RWPE1 (cell line): ENCODE measurements at regions not wholly inside any gene's neighbourhood (a gene's known extent, or its start where the extent isn't known, plus 50 kb on each side); places are given as distances from the start of the nearest gene placed in this dataset.

Experiments used
- CTCF ChIA-PET: fragments of 350-600 bp; sonication (Branson Sonifier 250); formaldehyde crosslinking; extraction: SDS; loops from one replicate; lab custom pipeline; 2021; lab: Yijun Ruan, JAX
- POLR2A ChIA-PET: fragments of 400-600 bp; formaldehyde crosslinking; extraction: SDS; loops from one replicate; lab custom pipeline; 2020; ENCODE audit warnings: antibody characterized with exemption; ENCODE audit not compliant: low non-redundant PET; lab: Yijun Ruan, JAX
- DNase-seq: peaks from one replicate; pipeline ENCODE4 v3.0.0; 2012; ENCODE audit warnings: low spot score
- H3K27ac ChIP-seq: fragments of 450-650 bp; 2 replicates; pipeline ENCODE4 v1.5.1; 2017
- TF ChIP-seq, protein P1 (sequence below): fragments of 450-650 bp; conservative IDR thresholded peaks from 2 replicates; pipeline ENCODE4 v1.5.1; 2017; ENCODE audit warnings: low read depth, mild to moderate bottlenecking

DNA sequence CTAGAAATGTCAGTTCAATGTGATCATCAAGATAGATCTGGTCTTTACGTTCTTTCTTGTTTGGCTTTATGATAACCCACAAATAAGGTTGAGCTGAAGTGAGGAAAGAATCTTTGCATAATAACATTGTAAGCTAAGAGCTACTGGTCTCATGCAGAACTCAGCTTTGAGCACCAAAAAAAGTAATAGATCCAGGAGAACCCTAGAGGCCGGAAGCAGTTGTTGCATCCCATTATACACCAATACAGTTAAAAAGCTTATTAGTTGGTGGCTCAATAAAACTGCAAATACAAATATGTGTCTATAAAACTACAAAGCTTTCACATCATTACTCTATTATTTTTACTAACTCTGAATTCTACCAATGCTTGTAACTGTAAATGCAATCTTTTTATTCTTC lies 85.5 kb upstream of the NUDT12 start:
- POLR2A ChIA-PET: no interaction called here
- no peak for DNase-seq
- TF ChIP-seq, protein P1, sequence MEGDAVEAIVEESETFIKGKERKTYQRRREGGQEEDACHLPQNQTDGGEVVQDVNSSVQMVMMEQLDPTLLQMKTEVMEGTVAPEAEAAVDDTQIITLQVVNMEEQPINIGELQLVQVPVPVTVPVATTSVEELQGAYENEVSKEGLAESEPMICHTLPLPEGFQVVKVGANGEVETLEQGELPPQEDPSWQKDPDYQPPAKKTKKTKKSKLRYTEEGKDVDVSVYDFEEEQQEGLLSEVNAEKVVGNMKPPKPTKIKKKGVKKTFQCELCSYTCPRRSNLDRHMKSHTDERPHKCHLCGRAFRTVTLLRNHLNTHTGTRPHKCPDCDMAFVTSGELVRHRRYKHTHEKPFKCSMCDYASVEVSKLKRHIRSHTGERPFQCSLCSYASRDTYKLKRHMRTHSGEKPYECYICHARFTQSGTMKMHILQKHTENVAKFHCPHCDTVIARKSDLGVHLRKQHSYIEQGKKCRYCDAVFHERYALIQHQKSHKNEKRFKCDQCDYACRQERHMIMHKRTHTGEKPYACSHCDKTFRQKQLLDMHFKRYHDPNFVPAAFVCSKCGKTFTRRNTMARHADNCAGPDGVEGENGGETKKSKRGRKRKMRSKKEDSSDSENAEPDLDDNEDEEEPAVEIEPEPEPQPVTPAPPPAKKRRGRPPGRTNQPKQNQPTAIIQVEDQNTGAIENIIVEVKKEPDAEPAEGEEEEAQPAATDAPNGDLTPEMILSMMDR: no peak
- H3K27ac ChIP-seq: no peak overlapping the region
- CTCF ChIA-PET: interaction anchor here (0.9 kb wide), 1 partner anchor 59 kb away, joined by 3 read pairs; no protein-coding TSS in a partner anchor

DNA sequence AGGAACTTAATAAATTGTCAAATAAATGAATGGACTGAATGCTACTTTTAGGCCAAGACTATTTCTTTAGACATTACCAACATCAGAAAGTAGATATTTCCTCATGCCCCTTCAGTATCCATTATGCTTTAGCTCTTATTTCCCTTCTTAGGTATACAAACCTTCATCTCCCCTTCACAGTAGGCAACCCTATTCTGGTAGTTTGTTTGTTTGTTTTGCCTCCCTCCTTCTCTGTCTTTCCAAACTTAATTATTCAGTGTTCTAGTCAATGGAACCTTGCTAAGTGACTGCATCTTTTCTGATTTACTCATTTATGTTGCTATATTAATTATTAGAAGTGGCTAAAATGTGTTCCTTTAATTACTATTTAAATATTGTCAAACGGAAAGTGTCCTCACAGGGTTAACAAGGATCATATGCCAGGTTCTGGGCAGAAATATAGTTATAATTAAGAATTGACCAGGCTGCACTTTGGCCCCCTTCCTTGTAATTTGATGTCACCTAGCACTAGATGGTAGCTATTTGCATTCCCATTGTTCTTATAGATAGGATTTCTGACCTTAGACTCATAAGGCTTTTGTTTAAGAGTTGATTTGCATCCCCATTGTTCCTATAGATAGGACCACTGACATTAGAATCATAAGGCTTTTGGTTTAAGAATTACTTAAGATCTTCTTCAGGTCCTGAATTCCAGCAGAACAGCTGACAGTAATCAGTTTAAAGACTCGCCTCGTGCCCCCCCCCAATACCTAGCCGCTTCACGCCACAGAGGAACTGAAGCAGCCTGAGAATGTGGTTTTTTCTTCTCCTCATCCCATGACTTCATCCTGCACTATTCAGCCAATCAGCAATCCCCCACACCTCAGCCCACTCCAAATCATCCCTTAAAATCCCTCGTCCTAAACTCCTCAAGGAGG lies 84.4 kb upstream of the NUDT12 start:
- TF ChIP-seq, protein P1: no peak
- DNase-seq: no peak
- CTCF ChIA-PET: no interaction called here
- POLR2A ChIA-PET: no interaction called here
- H3K27ac ChIP-seq: no peak overlapping the region

DNA sequence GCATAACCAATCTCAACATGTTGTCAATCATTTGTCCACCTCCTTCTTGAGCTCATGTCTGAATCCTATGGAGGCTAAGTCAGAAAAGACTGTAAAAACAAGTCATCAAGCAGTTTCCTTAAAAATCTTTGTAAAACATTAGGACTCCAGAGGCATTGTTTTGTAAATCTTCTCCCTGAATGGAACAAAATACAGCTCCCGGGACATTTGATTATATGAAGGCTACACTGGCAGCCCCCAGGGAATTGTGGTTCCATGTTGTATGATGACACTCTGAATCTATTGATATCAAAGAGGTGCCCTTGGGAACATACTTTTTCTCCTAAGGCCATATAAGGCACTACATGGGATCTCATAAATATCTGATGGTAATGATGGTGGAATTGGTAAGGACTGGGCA lies 83.2 kb upstream of the NUDT12 start:
- ChIA-PET POLR2A (no interaction called here), CTCF (no interaction called here)
- no peak for DNase-seq
- TF ChIP-seq, protein P1: no peak
- no peak overlapping the region for H3K27ac ChIP-seq

DNA sequence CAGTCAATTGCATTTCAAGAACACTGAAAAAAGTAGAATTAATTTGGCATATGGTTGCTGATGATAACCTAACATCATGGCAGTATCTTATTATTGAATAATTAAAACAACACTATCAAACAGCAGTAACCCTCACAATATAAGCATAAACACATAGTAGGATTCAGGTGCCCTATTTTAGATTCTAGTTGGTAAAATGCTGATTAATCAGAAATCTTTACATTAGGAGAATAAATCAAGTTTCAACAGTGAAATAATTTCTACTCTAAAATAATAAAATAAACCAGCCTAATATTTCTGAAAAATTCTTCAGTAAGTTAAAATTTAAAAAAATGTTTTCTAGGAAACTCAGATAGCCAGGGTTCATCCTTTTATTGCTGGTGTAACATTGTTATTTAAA lies 76.4 kb upstream of the NUDT12 start:
- CTCF ChIA-PET: no interaction called here
- DNase-seq: no peak

DNA sequence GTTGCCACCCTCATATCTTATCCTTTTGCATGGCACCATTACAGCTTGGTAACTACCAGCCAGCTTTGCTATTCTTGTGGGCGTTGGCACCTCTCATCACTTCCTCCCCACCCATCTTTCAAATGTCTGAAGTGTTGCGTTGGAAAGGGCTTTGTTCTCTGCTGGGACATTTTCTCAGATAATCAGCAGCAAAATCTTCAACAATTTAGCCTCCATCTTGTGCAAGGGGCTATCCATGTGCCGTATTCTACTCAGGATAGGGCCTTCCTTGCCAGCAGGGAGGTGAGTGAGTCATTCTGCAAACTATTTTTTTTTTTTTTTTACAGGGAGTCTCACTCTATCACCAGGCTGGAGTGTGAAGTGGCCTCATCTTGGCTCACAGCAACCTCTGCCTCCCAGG lies 62.1 kb upstream of the NUDT12 start:
- ChIA-PET CTCF (no interaction called here), POLR2A (no interaction called here)
- no peak for DNase-seq
- no peak overlapping the region for H3K27ac ChIP-seq
- TF ChIP-seq, protein P1: no peak

More for the DNA sequence above, 76.4 kb upstream of the NUDT12 start:
- POLR2A ChIA-PET: no interaction called here
- TF ChIP-seq, protein P1: no peak
- no peak overlapping the region for H3K27ac ChIP-seq

DNA sequence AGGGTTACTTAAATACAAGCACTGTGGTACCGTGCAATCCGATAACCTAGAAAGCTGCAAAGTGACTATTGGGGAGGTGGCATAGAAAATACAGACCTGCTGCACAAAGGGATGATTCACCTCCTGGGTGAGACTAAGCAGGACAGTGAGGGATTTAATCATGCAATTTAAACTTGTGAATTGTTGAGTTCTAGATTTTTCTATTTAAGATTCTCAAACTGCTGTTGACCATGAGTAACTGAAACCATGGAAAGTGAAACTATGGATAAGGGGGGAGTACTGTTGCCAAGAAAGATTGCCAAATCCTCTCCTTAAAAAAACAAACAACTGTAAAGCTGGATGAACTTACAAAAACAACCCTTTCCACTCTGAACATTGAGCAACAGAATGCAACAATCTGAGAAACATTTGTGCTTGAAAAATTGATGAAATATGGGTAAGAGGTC lies 61.5 kb upstream of the NUDT12 start:
- H3K27ac ChIP-seq: no peak overlapping the region
- no peak for DNase-seq
- POLR2A ChIA-PET: no interaction called here
- CTCF ChIA-PET: no interaction called here
- TF ChIP-seq, protein P1: no peak
